ENCODE measurements at regions not wholly inside any gene's neighbourhood (a gene's known extent, or its start where the extent isn't known, plus 50 kb on each side); places are given as distances from the start of the nearest gene placed in this dataset.

- TF ChIP-seq, protein P1, sequence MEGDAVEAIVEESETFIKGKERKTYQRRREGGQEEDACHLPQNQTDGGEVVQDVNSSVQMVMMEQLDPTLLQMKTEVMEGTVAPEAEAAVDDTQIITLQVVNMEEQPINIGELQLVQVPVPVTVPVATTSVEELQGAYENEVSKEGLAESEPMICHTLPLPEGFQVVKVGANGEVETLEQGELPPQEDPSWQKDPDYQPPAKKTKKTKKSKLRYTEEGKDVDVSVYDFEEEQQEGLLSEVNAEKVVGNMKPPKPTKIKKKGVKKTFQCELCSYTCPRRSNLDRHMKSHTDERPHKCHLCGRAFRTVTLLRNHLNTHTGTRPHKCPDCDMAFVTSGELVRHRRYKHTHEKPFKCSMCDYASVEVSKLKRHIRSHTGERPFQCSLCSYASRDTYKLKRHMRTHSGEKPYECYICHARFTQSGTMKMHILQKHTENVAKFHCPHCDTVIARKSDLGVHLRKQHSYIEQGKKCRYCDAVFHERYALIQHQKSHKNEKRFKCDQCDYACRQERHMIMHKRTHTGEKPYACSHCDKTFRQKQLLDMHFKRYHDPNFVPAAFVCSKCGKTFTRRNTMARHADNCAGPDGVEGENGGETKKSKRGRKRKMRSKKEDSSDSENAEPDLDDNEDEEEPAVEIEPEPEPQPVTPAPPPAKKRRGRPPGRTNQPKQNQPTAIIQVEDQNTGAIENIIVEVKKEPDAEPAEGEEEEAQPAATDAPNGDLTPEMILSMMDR (conservative IDR thresholded peaks at IDR 0.05; ENCODE audit: low read depth, low read length) = no peak
- no peak for TF ChIP-seq EZH2 (IDR thresholded peaks at IDR 0.05; ENCODE audit: borderline replicate concordance, low read depth, low read length, poor library complexity, severe bottlenecking)
Measured at GRCh38 chr13:89343165-89343564, 1672.0 kb downstream of the SLITRK5 start.

Measured in A673 (cell line).